Stimulated activated CD4-positive, alpha-beta T cell treated with anti-CD3 and anti-CD28 coated beads, Interleukin-4, amount 100 ng/mL, for 48 hours (primary cell): ENCODE measurements at regions not wholly inside any gene's neighbourhood (a gene's known extent, or its start where the extent isn't known, plus 50 kb on each side); places are given as distances from the start of the nearest gene placed in this dataset.

Experiments
- DNase-seq, 2 donors: peaks; one replicate each; pipeline ENCODE4 v3.0.0-alpha.2; 2020; ENCODE audit warnings: low read depth in 2 of 2

GRCh38 chr6:155599160-155599559 is 143.5 kb upstream of the NOX3 start:
- no peak for DNase-seq

GRCh38 chr6:155595284-155595683 is 139.6 kb upstream of the NOX3 start:
- no peak for DNase-seq

GRCh38 chr6:155591741-155592140 is 136.1 kb upstream of the NOX3 start:
- DNase-seq: no peak

- DNase-seq: no peak
Measured at GRCh38 chr6:155589190-155589589, 133.6 kb upstream of the NOX3 start.

- DNase-seq: no peak
Measured at GRCh38 chr6:155587817-155588216, 132.2 kb upstream of the NOX3 start.

- no peak for DNase-seq
Measured at GRCh38 chr6:155586090-155586489, 130.5 kb upstream of the NOX3 start.

- no peak for DNase-seq
Measured at GRCh38 chr6:155584006-155584405, 128.4 kb upstream of the NOX3 start.

GRCh38 chr6:155582016-155582991 is 126.7 kb upstream of the NOX3 start:
- DNase-seq: no peak

- DNase-seq: no peak
Measured at GRCh38 chr6:155580904-155581303, 125.3 kb upstream of the NOX3 start.

- no peak for DNase-seq
Measured at GRCh38 chr6:155578251-155578650, 122.6 kb upstream of the NOX3 start.

GRCh38 chr6:155561966-155562364 is 106.3 kb upstream of the NOX3 start:
- no peak for DNase-seq

- no peak for DNase-seq
Measured at GRCh38 chr6:155561257-155561965, 105.8 kb upstream of the NOX3 start.

GRCh38 chr6:155549928-155550327 is 94.3 kb upstream of the NOX3 start:
- no peak for DNase-seq

- no peak for DNase-seq
Measured at GRCh38 chr6:155549028-155549798, 93.6 kb upstream of the NOX3 start.

GRCh38 chr6:155548576-155548975 is 92.9 kb upstream of the NOX3 start:
- DNase-seq: no peak

GRCh38 chr6:155544677-155545076 is 89.0 kb upstream of the NOX3 start:
- DNase-seq: no peak

GRCh38 chr6:155543166-155543847 is 87.7 kb upstream of the NOX3 start:
- DNase-seq: no peak

GRCh38 chr6:155542036-155542435 is 86.4 kb upstream of the NOX3 start:
- no peak for DNase-seq

- DNase-seq: no peak
Measured at GRCh38 chr6:155538708-155539390, 83.2 kb upstream of the NOX3 start.

- DNase-seq: no peak
Measured at GRCh38 chr6:155534678-155535077, 79.0 kb upstream of the NOX3 start.

GRCh38 chr6:155530219-155530834 is 74.7 kb upstream of the NOX3 start:
- no peak for DNase-seq
